NCI-H2227 (cell line): ENCODE measurements at regions not wholly inside any gene's neighbourhood (a gene's known extent, or its start where the extent isn't known, plus 50 kb on each side); places are given as distances from the start of the nearest gene placed in this dataset.

Experiments used
- DNase-seq: peaks from one replicate; lab custom pipeline; 2025; ENCODE audit not compliant: unreplicated experiment; lab: John Stamatoyannopoulos, UW

GRCh38 chr2:3065928-3066327 lies 311.7 kb downstream of the EIPR1 start:
- DNase-seq, result no peak

GRCh38 chr2:3062476-3063260 lies 314.9 kb downstream of the EIPR1 start:
- DNase-seq, result no peak

- DNase-seq, result no peak
Measured at GRCh38 chr2:3060049-3060448, 317.6 kb downstream of the EIPR1 start.

- no peak for DNase-seq
Measured at GRCh38 chr2:3059141-3059925, 318.3 kb downstream of the EIPR1 start.

- no peak for DNase-seq
Measured at GRCh38 chr2:3054066-3054465, 323.6 kb downstream of the EIPR1 start.

- no peak for DNase-seq
Measured at GRCh38 chr2:3051266-3051665, 326.4 kb downstream of the EIPR1 start.

- DNase-seq, result no peak
Measured at GRCh38 chr2:3046170-3046865, 331.3 kb downstream of the EIPR1 start.

GRCh38 chr2:3045318-3045921 lies 332.2 kb downstream of the EIPR1 start:
- DNase-seq, result no peak

- DNase-seq, result no peak
Measured at GRCh38 chr2:3044587-3045317, 332.9 kb downstream of the EIPR1 start.

- no peak for DNase-seq
Measured at GRCh38 chr2:3043726-3044125, 333.9 kb downstream of the EIPR1 start.

GRCh38 chr2:3042601-3043585 lies 334.7 kb downstream of the EIPR1 start:
- DNase-seq, result no peak

- DNase-seq, result no peak
Measured at GRCh38 chr2:3041841-3042600, 335.6 kb downstream of the EIPR1 start.

GRCh38 chr2:3041246-3041645 lies 336.4 kb downstream of the EIPR1 start:
- no peak for DNase-seq

GRCh38 chr2:3040496-3041140 lies 337.0 kb downstream of the EIPR1 start:
- no peak for DNase-seq

GRCh38 chr2:3040066-3040428 lies 337.6 kb downstream of the EIPR1 start:
- no peak for DNase-seq

- no peak for DNase-seq
Measured at GRCh38 chr2:3039188-3040065, 338.2 kb downstream of the EIPR1 start.

- DNase-seq, result no peak
Measured at GRCh38 chr2:3038636-3039035, 339.0 kb downstream of the EIPR1 start.
